ENCODE measurements at regions not wholly inside any gene's neighbourhood (a gene's known extent, or its start where the extent isn't known, plus 50 kb on each side); places are given as distances from the start of the nearest gene placed in this dataset.

- TF ChIP-seq CTCF (IDR thresholded peaks at IDR 0.05) (no peak), POLR2A (IDR thresholded peaks at IDR 0.05) (no peak)
Measured at GRCh38 chr10:81426722-81427121, 448.3 kb upstream of the NRG3 start.
